Endothelial cell of umbilical vein (primary cell): ENCODE measurements at regions not wholly inside any gene's neighbourhood (a gene's known extent, or its start where the extent isn't known, plus 50 kb on each side); places are given as distances from the start of the nearest gene placed in this dataset.

Experiments
- BruUV-seq: library from RNA; stranded (reverse); fragments of 400-500 nt; replicated peaks from 2 replicates; lab custom pipeline; 2021; lab: Mats Ljungman, UMichigan
- CTCF ChIA-PET: fragments of 300-600, 350-600 bp; sonication (Branson Sonifier 250); formaldehyde crosslinking; loops from one replicate; lab custom pipeline; 2021; ENCODE audit warnings: antibody characterized with exemption, inconsistent platforms; lab: Charles Lee
- POLR2A ChIA-PET: fragments of 300-600, 350-600 bp; sonication (Branson Sonifier 250); formaldehyde crosslinking; loops from one replicate; lab custom pipeline; 2021; ENCODE audit warnings: antibody characterized with exemption, inconsistent platforms; lab: Charles Lee
- DNase-seq: peaks from one replicate; pipeline ENCODE4 v3.0.0-alpha.2; 2011; ENCODE audit warnings: low read depth, low spot score
- FAIRE-seq: peaks from 2 replicates; lab custom pipeline; 2011; peaks lifted over from hg19 to GRCh38; lab: Jason Lieb, UNC
- H2AFZ ChIP-seq: 2 replicates; pipeline ENCODE4 v1.6.0; 2012; ENCODE audit warnings: low read depth, low read length, control low read depth, inconsistent platforms
- H3K27ac ChIP-seq: 2 replicates; pipeline ENCODE4 v1.5.1; 2011; ENCODE audit warnings: low read depth, mild to moderate bottlenecking, control low read depth, low read length, moderate library complexity; ENCODE audit not compliant: insufficient read depth
- H3K27me3 ChIP-seq, 2 experiments: 2 replicates each; pipeline versions ENCODE4 v1.6.0 to v1.6.1; 2011; ENCODE audit warnings: low read length in 2 of 2, mixed read lengths in 1 of 2; ENCODE audit not compliant: control insufficient read depth in 2 of 2, insufficient read depth in 2 of 2
- H3K36me3 ChIP-seq, 2 experiments: 2 replicates in 1 of 2; 3 replicates in 1 of 2; pipeline ENCODE4 v1.5.1; 2011; ENCODE audit warnings: low read length in 2 of 2, mild to moderate bottlenecking in 1 of 2, moderate library complexity in 1 of 2; ENCODE audit not compliant: control insufficient read depth in 2 of 2, insufficient read depth in 2 of 2; ENCODE audit errors: extremely low read depth in 1 of 2
- H3K4me1 ChIP-seq: 3 replicates; pipeline ENCODE4 v1.5.1; 2011; ENCODE audit warnings: mild to moderate bottlenecking, low read length; ENCODE audit not compliant: control insufficient read depth, insufficient read depth; ENCODE audit errors: extremely low read depth
- H3K4me2 ChIP-seq: 2 replicates; pipeline ENCODE4 v1.6.1; 2011; ENCODE audit warnings: low read length, control low read depth, mixed read lengths; ENCODE audit not compliant: insufficient read depth
- H3K4me3 ChIP-seq, 3 experiments: fragments of 200-600 bp in 1 of 3; sonication (generic), shearing (Covaris generic) in 1 of 3; replicated peaks in 1 of 3; 2 replicates each; pipeline ENCODE4 v1.5.1; 2011 to 2016; ENCODE audit warnings: control low read depth in 3 of 3, low read length in 3 of 3, mild to moderate bottlenecking in 2 of 3, inconsistent platforms in 1 of 3, low read depth in 1 of 3, moderate library complexity in 1 of 3; ENCODE audit not compliant: insufficient read depth in 1 of 3
- H3K79me2 ChIP-seq: 2 replicates; pipeline ENCODE4 v1.6.0; 2012; ENCODE audit warnings: low read length, inconsistent platforms; ENCODE audit not compliant: control insufficient read depth, insufficient read depth
- H3K9ac ChIP-seq: replicated peaks from 2 replicates; pipeline ENCODE3; 2011; ENCODE audit warnings: low read length, control low read depth; ENCODE audit not compliant: insufficient read depth; ENCODE audit errors: extremely low read depth
- H3K9me1 ChIP-seq: replicated peaks from 3 replicates; pipeline ENCODE4 v1.6.0; 2011; ENCODE audit warnings: mild to moderate bottlenecking, low read length; ENCODE audit not compliant: control insufficient read depth, insufficient read depth; ENCODE audit errors: extremely low read depth
- H3K9me3 ChIP-seq: replicated peaks from 2 replicates; pipeline ENCODE4 v1.5.1; 2012; ENCODE audit warnings: low read length, inconsistent platforms; ENCODE audit not compliant: control insufficient read depth, insufficient read depth
- H4K20me1 ChIP-seq: replicated peaks from 2 replicates; pipeline ENCODE3; 2011; ENCODE audit warnings: mild to moderate bottlenecking, low read length; ENCODE audit not compliant: control insufficient read depth, insufficient read depth; ENCODE audit errors: extremely low read depth
- EZH2 ChIP-seq: IDR thresholded peaks from 2 replicates; pipeline ENCODE4 v1.6.1; 2012; ENCODE audit warnings: borderline replicate concordance, low read depth, mild to moderate bottlenecking, moderate library complexity, low read length, inconsistent platforms; ENCODE audit not compliant: severe bottlenecking
- dilution Hi-C: fragments of 300-500 bp; cut with MboI; formaldehyde crosslinking; loops from one replicate; pipeline ENCODE4 v1.15.0; 2019; ENCODE audit warnings: low sequenced_read_pairs; ENCODE audit not compliant: extremely low pct_ligation_motif_present
- intact Hi-C: fragments of 100-400 bp; cut with micrococcal nuclease; formaldehyde crosslinking; loops from one replicate; pipeline ENCODE4 v1.10.0; 2022
- TF ChIP-seq, protein P1 (sequence below), 2 donors: IDR thresholded peaks; 1 replicate in 1 of 2; 2 replicates in 1 of 2; pipeline ENCODE4 v1.5.1; 2011; ENCODE audit warnings: low read length in 2 of 2, mild to moderate bottlenecking in 2 of 2, moderate library complexity in 2 of 2, control low read depth in 1 of 2, inconsistent platforms in 1 of 2, low read depth in 1 of 2; ENCODE audit not compliant: insufficient read depth in 1 of 2; ENCODE audit errors: extremely low read depth in 1 of 2

GRCh38 chr2:22967756-22968155, 417.2 kb upstream of the KLHL29 start:
- Histone ChIP-seq H3K4me3 (no peak overlapping the region), H3K4me1 (no peaks in the 10 kb centered on the region), H3K9ac (no peak overlapping the region), H3K27ac (no peak overlapping the region), H3K9me1 (no peaks in the 10 kb centered on the region), H3K4me2 (no peak overlapping the region), H4K20me1 (no peaks in the 10 kb centered on the region), H3K27me3 (no peaks in the 10 kb centered on the region), H3K36me3 (no peaks in the 10 kb centered on the region), H2AFZ (no peak overlapping the region), H3K79me2 (no peaks in the 10 kb centered on the region), H3K9me3 (peaks cover 2% of the 10 kb centered on the region)
- no peak for FAIRE-seq
- ChIA-PET POLR2A (no interaction called here), CTCF (no interaction called here)
- no peak for DNase-seq
- no TSS peak for BruUV-seq
- no peak for TF ChIP-seq EZH2
- TF ChIP-seq, protein P1, sequence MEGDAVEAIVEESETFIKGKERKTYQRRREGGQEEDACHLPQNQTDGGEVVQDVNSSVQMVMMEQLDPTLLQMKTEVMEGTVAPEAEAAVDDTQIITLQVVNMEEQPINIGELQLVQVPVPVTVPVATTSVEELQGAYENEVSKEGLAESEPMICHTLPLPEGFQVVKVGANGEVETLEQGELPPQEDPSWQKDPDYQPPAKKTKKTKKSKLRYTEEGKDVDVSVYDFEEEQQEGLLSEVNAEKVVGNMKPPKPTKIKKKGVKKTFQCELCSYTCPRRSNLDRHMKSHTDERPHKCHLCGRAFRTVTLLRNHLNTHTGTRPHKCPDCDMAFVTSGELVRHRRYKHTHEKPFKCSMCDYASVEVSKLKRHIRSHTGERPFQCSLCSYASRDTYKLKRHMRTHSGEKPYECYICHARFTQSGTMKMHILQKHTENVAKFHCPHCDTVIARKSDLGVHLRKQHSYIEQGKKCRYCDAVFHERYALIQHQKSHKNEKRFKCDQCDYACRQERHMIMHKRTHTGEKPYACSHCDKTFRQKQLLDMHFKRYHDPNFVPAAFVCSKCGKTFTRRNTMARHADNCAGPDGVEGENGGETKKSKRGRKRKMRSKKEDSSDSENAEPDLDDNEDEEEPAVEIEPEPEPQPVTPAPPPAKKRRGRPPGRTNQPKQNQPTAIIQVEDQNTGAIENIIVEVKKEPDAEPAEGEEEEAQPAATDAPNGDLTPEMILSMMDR (IDR thresholded peaks at IDR 0.05; ENCODE audit: extremely low read depth in 1 of 2, insufficient read depth in 1 of 2, low read depth in 1 of 2, low read length in 2 of 2) = no peak
- dilution Hi-C loops = no loop called here
- intact Hi-C loops = no loop called here

GRCh38 chr2:22970284-22970975, 414.5 kb upstream of the KLHL29 start:
- H3K27ac ChIP-seq = no peak overlapping the region
- TF ChIP-seq, protein P1 (IDR thresholded peaks at IDR 0.05; ENCODE audit: extremely low read depth in 1 of 2, insufficient read depth in 1 of 2, low read depth in 1 of 2, low read length in 2 of 2) = no peak
- intact Hi-C loops = no loop called here
- H3K4me1 ChIP-seq = no peaks in the 10 kb centered on the region
- no peaks in the 10 kb centered on the region for H3K36me3 ChIP-seq
- no peak overlapping the region for H2AFZ ChIP-seq
- no peak overlapping the region for H3K4me3 ChIP-seq
- no peaks in the 10 kb centered on the region for H3K9me1 ChIP-seq
- H3K27me3 ChIP-seq = no peaks in the 10 kb centered on the region
- CTCF ChIA-PET = no interaction called here
- peaks cover 2% of the 10 kb centered on the region for H3K9me3 ChIP-seq
- no TSS peak for BruUV-seq
- DNase-seq (no peak), FAIRE-seq (no peak)
- H4K20me1 ChIP-seq = no peaks in the 10 kb centered on the region
- no peak overlapping the region for H3K9ac ChIP-seq
- H3K4me2 ChIP-seq = no peak overlapping the region
- no peaks in the 10 kb centered on the region for H3K79me2 ChIP-seq
- POLR2A ChIA-PET = no interaction called here
- dilution Hi-C loops = no loop called here
